HUES48 (cell line): ENCODE measurements at regions not wholly inside any gene's neighbourhood (a gene's known extent, or its start where the extent isn't known, plus 50 kb on each side); places are given as distances from the start of the nearest gene placed in this dataset.
"Not testable (repeated sequence)": the region's sequence is repeated elsewhere in the genome, so short reads cannot be mapped to it uniquely, and the experiment has no call there.

Experiments
- H3K27ac ChIP-seq: one replicate; pipeline ENCODE4 v1.7.0; 2013; ENCODE audit warnings: low read depth, low read length, inconsistent platforms
- H3K27me3 ChIP-seq: 2 replicates; pipeline ENCODE4 v1.6.1; 2013; ENCODE audit warnings: mild to moderate bottlenecking, low read length; ENCODE audit not compliant: control insufficient read depth, insufficient read depth
- H3K36me3 ChIP-seq: 2 replicates; pipeline ENCODE4 v1.6.1; 2013; ENCODE audit warnings: low read length; ENCODE audit not compliant: control insufficient read depth, insufficient read depth
- H3K4me1 ChIP-seq: 2 replicates; pipeline ENCODE4 v1.6.1; 2013; ENCODE audit warnings: mild to moderate bottlenecking, low read length; ENCODE audit not compliant: control insufficient read depth, insufficient read depth
- H3K4me3 ChIP-seq: 2 replicates; pipeline ENCODE4 v1.5.1; 2013; ENCODE audit warnings: mild to moderate bottlenecking, low read depth, low read length
- H3K9ac ChIP-seq: 2 replicates; pipeline ENCODE4 v1.6.1; 2013; ENCODE audit warnings: mild to moderate bottlenecking, low read depth, low read length, moderate library complexity
- H3K9me3 ChIP-seq: 2 replicates; pipeline ENCODE4 v1.6.1; 2013; ENCODE audit warnings: low read length; ENCODE audit not compliant: control insufficient read depth, insufficient read depth

- H3K9me3 ChIP-seq = no peaks in the 10 kb centered on the region; the same call in 1 of the 2 replicates
- H3K36me3 ChIP-seq = no peaks in the 10 kb centered on the region
- no peak overlapping the region for H3K4me3 ChIP-seq
- H3K9ac ChIP-seq = no peak overlapping the region
- no peak overlapping the region for H3K27ac ChIP-seq
- H3K4me1 ChIP-seq = no peaks in the 10 kb centered on the region
- H3K27me3 ChIP-seq = no peaks in the 10 kb centered on the region
These were observed 180.7 kb upstream of the PRSS1 start for GRCh38 chr7:142568435-142569097.

- no peaks in the 10 kb centered on the region for H3K36me3 ChIP-seq
- no peak overlapping the region for H3K4me3 ChIP-seq
- no peaks in the 10 kb centered on the region for H3K27me3 ChIP-seq
- no peak overlapping the region for H3K27ac ChIP-seq
- no peaks in the 10 kb centered on the region; the same call in 1 of the 2 replicates for H3K9me3 ChIP-seq
- no peaks in the 10 kb centered on the region for H3K4me1 ChIP-seq
- no peak overlapping the region for H3K9ac ChIP-seq
These were observed 181.8 kb upstream of the PRSS1 start for GRCh38 chr7:142567201-142568075.

- Histone ChIP-seq H3K27me3 (no peaks in the 10 kb centered on the region), H3K4me1 (no peaks in the 10 kb centered on the region), H3K9me3 (no peaks in the 10 kb centered on the region; the same call in 1 of the 2 replicates), H3K27ac (no peak overlapping the region), H3K4me3 (no peak overlapping the region), H3K36me3 (no peaks in the 10 kb centered on the region), H3K9ac (no peak overlapping the region)
These were observed 183.0 kb upstream of the PRSS1 start for GRCh38 chr7:142566271-142566670.

GRCh38 chr7:142564125-142564524 is 185.1 kb upstream of the PRSS1 start:
- H3K27ac ChIP-seq, H3K9me3 ChIP-seq, H3K9ac ChIP-seq, H3K27me3 ChIP-seq, H3K4me3 ChIP-seq, H3K36me3 ChIP-seq, H3K4me1 ChIP-seq: not testable (repeated sequence)

- Histone ChIP-seq H3K4me3 (no peak overlapping the region), H3K9me3 (no peaks in the 10 kb centered on the region), H3K27ac (no peak overlapping the region), H3K9ac (no peak overlapping the region), H3K4me1 (no peaks in the 10 kb centered on the region), H3K27me3 (no peaks in the 10 kb centered on the region), H3K36me3 (no peaks in the 10 kb centered on the region)
These were observed 185.8 kb upstream of the PRSS1 start for GRCh38 chr7:142563470-142563869.

- no peaks in the 10 kb centered on the region for H3K4me1 ChIP-seq
- no peak overlapping the region for H3K9ac ChIP-seq
- H3K27ac ChIP-seq = no peak overlapping the region
- no peaks in the 10 kb centered on the region for H3K27me3 ChIP-seq
- no peaks in the 10 kb centered on the region for H3K36me3 ChIP-seq
- no peaks in the 10 kb centered on the region for H3K9me3 ChIP-seq
- H3K4me3 ChIP-seq = no peak overlapping the region
These were observed 186.6 kb upstream of the PRSS1 start for GRCh38 chr7:142562688-142563087.

GRCh38 chr7:142561396-142561795 is 187.9 kb upstream of the PRSS1 start:
- H3K4me3 ChIP-seq, H3K9ac ChIP-seq: not testable (repeated sequence)

GRCh38 chr7:142560770-142561169 is 188.5 kb upstream of the PRSS1 start:
- H3K9ac ChIP-seq, H3K9me3 ChIP-seq, H3K27ac ChIP-seq, H3K36me3 ChIP-seq, H3K27me3 ChIP-seq, H3K4me1 ChIP-seq, H3K4me3 ChIP-seq: not testable (repeated sequence)

More at GRCh38 chr7:142561396-142561795, 187.9 kb upstream of the PRSS1 start:
- not testable (repeated sequence) for H3K27me3 ChIP-seq, H3K9me3 ChIP-seq, H3K4me1 ChIP-seq, H3K36me3 ChIP-seq, H3K27ac ChIP-seq

GRCh38 chr7:142560166-142560565 is 189.1 kb upstream of the PRSS1 start:
- H3K9me3 ChIP-seq = no peaks in the 10 kb centered on the region
- no peak overlapping the region for H3K4me3 ChIP-seq
- no peak overlapping the region for H3K27ac ChIP-seq
- H3K27me3 ChIP-seq = no peaks in the 10 kb centered on the region
- no peaks in the 10 kb centered on the region for H3K36me3 ChIP-seq
- H3K9ac ChIP-seq = no peak overlapping the region
- peaks cover 4% of the 10 kb centered on the region; the same call in 1 of the 2 replicates for H3K4me1 ChIP-seq

- no peak overlapping the region for H3K27ac ChIP-seq
- no peaks in the 10 kb centered on the region for H3K9me3 ChIP-seq
- H3K4me3 ChIP-seq = no peak overlapping the region
- peaks cover 4% of the 10 kb centered on the region; the same call in 1 of the 2 replicates for H3K4me1 ChIP-seq
- H3K36me3 ChIP-seq = no peaks in the 10 kb centered on the region
- no peak overlapping the region for H3K9ac ChIP-seq
- no peaks in the 10 kb centered on the region for H3K27me3 ChIP-seq
These were observed 191.2 kb upstream of the PRSS1 start for GRCh38 chr7:142557971-142558582.

- H3K4me3 ChIP-seq = no peak overlapping the region
- H3K4me1 ChIP-seq = peaks cover 4% of the 10 kb centered on the region; the same call in 1 of the 2 replicates
- no peaks in the 10 kb centered on the region for H3K9me3 ChIP-seq
- peak overlapping the region; percentile 43 for H3K27ac ChIP-seq
- H3K9ac ChIP-seq = no peak overlapping the region
- H3K27me3 ChIP-seq = no peaks in the 10 kb centered on the region
- H3K36me3 ChIP-seq = no peaks in the 10 kb centered on the region
These were observed 192.5 kb upstream of the PRSS1 start for GRCh38 chr7:142556740-142557139.
